ENCODE measurements at regions not wholly inside any gene's neighbourhood (a gene's known extent, or its start where the extent isn't known, plus 50 kb on each side); places are given as distances from the start of the nearest gene placed in this dataset.

DNA sequence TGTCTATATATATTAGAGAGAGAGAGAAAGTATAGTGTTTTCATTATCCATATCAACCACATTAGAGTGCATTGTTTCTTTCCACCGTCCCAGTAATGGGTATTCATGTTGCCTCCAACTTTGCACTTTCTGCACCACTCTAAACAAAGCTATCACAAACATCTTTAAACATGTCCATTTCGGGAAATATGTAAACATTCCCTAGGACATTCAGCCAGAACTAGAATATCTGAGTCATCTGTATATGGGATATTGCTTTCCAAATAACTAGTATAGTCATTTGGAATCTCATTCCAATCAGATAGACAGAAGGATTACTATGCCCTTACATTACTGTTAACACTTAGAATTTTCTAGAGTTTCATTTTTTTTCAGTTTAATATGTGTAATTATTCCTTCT lies 914.9 kb upstream of the EPHA6 start:
- intact Hi-C loops (cut with micrococcal nuclease; ENCODE audit: unreplicated experiment), result no loop called here
- no peaks in the 10 kb centered on the region for H3K4me1 ChIP-seq (ENCODE audit: insufficient read depth, low read length, poor library complexity, severe bottlenecking)
- BruUV-seq (replicated peaks), result no TSS peak
- TF ChIP-seq, protein P1, sequence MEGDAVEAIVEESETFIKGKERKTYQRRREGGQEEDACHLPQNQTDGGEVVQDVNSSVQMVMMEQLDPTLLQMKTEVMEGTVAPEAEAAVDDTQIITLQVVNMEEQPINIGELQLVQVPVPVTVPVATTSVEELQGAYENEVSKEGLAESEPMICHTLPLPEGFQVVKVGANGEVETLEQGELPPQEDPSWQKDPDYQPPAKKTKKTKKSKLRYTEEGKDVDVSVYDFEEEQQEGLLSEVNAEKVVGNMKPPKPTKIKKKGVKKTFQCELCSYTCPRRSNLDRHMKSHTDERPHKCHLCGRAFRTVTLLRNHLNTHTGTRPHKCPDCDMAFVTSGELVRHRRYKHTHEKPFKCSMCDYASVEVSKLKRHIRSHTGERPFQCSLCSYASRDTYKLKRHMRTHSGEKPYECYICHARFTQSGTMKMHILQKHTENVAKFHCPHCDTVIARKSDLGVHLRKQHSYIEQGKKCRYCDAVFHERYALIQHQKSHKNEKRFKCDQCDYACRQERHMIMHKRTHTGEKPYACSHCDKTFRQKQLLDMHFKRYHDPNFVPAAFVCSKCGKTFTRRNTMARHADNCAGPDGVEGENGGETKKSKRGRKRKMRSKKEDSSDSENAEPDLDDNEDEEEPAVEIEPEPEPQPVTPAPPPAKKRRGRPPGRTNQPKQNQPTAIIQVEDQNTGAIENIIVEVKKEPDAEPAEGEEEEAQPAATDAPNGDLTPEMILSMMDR (conservative IDR thresholded peaks at IDR 0.05; ENCODE audit: low read depth, low read length), result no peak
- no peak for TF ChIP-seq EZH2 (IDR thresholded peaks at IDR 0.05; ENCODE audit: borderline replicate concordance, low read depth, low read length, poor library complexity, severe bottlenecking)
- H3K9me3 ChIP-seq (ENCODE audit: low read depth, low read length, poor library complexity, severe bottlenecking), result peaks cover 29% of the 10 kb centered on the region
- DNase-seq (ENCODE audit: low spot score), result no peak
- CTCF ChIA-PET, result no interaction called here
- H3K36me3 ChIP-seq (ENCODE audit: insufficient read depth, low read length, poor library complexity, severe bottlenecking), result no peaks in the 10 kb centered on the region
- H3K4me3 ChIP-seq (ENCODE audit: low read depth, low read length, poor library complexity, severe bottlenecking), result no peak overlapping the region
- H3K27ac ChIP-seq (ENCODE audit: low read depth, low read length, poor library complexity, severe bottlenecking), result no peak overlapping the region
- POLR2A ChIA-PET (ENCODE audit: low non-redundant PET), result no interaction called here
- H3K27me3 ChIP-seq (replicated peaks; ENCODE audit: insufficient read depth, low read depth, low read length, poor library complexity), result no peaks in the 10 kb centered on the region

DNA sequence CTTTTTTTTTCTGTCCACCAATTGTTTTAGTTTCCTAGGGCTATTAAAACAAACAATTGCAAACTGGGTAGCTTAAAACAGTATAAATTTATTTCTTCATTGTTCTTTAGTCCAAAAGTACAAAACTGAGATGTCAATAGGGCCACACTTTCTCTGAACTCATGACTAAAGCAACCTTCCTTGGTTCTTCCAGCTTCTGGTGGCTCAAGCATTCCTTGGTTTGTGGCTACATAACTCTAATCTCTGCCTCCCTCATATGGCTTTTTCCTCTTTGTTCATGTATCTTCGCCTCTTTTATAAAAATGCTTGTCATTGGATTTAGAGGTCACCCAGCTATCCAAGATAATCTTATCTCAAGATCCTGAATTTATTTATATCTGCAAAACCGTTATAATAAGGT lies 914.5 kb upstream of the EPHA6 start:
- Histone ChIP-seq H3K27me3 (replicated peaks; ENCODE audit: insufficient read depth, low read depth, low read length, poor library complexity) (no peaks in the 10 kb centered on the region), H3K4me1 (ENCODE audit: insufficient read depth, low read length, poor library complexity, severe bottlenecking) (no peaks in the 10 kb centered on the region), H3K4me3 (ENCODE audit: low read depth, low read length, poor library complexity, severe bottlenecking) (no peak overlapping the region), H3K9me3 (ENCODE audit: low read depth, low read length, poor library complexity, severe bottlenecking) (peaks cover 25% of the 10 kb centered on the region), H3K27ac (ENCODE audit: low read depth, low read length, poor library complexity, severe bottlenecking) (no peak overlapping the region), H3K36me3 (ENCODE audit: insufficient read depth, low read length, poor library complexity, severe bottlenecking) (no peaks in the 10 kb centered on the region)
- intact Hi-C loops (cut with micrococcal nuclease; ENCODE audit: unreplicated experiment), result no loop called here
- BruUV-seq (replicated peaks), result no TSS peak
- DNase-seq (ENCODE audit: low spot score), result no peak
- POLR2A ChIA-PET (ENCODE audit: low non-redundant PET), result no interaction called here
- CTCF ChIA-PET, result no interaction called here
- TF ChIP-seq, protein P1 (conservative IDR thresholded peaks at IDR 0.05; ENCODE audit: low read depth, low read length), result no peak
- TF ChIP-seq EZH2 (IDR thresholded peaks at IDR 0.05; ENCODE audit: borderline replicate concordance, low read depth, low read length, poor library complexity, severe bottlenecking), result no peak

DNA sequence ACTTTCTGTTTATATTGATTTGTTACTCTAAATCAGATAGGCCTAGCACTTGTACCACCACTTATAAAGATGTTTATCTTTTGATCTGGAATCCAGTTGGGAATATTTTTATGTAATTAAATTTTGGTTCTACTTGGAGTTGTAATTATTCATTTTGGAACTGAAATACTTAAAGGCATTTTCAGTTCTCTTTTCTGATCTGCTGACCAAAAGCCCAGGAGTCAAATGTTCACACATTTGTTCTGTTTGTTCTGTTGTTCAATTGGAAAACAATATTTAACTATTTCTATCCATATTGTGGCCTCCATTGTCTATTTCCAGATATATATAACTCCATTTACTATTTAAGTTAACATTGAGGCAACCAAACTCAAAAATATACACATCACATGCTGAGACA lies 912.4 kb upstream of the EPHA6 start:
- TF ChIP-seq, protein P1 (conservative IDR thresholded peaks at IDR 0.05; ENCODE audit: low read depth, low read length), result no peak
- TF ChIP-seq EZH2 (IDR thresholded peaks at IDR 0.05; ENCODE audit: borderline replicate concordance, low read depth, low read length, poor library complexity, severe bottlenecking), result no peak
- no TSS peak for BruUV-seq (replicated peaks)
- H3K27me3 ChIP-seq (replicated peaks; ENCODE audit: insufficient read depth, low read depth, low read length, poor library complexity), result no peaks in the 10 kb centered on the region
- DNase-seq (ENCODE audit: low spot score), result no peak
- H3K9me3 ChIP-seq (ENCODE audit: low read depth, low read length, poor library complexity, severe bottlenecking), result peaks cover 23% of the 10 kb centered on the region
- CTCF ChIA-PET, result no interaction called here
- no peaks in the 10 kb centered on the region for H3K36me3 ChIP-seq (ENCODE audit: insufficient read depth, low read length, poor library complexity, severe bottlenecking)
- H3K4me1 ChIP-seq (ENCODE audit: insufficient read depth, low read length, poor library complexity, severe bottlenecking), result no peaks in the 10 kb centered on the region
- POLR2A ChIA-PET (ENCODE audit: low non-redundant PET), result no interaction called here
- H3K4me3 ChIP-seq (ENCODE audit: low read depth, low read length, poor library complexity, severe bottlenecking), result no peak overlapping the region
- H3K27ac ChIP-seq (ENCODE audit: low read depth, low read length, poor library complexity, severe bottlenecking), result no peak overlapping the region
- intact Hi-C loops (cut with micrococcal nuclease; ENCODE audit: unreplicated experiment), result no loop called here

Data from A673 (cell line).